PC-9 (cell line): ENCODE measurements at regions not wholly inside any gene's neighbourhood (a gene's known extent, or its start where the extent isn't known, plus 50 kb on each side); places are given as distances from the start of the nearest gene placed in this dataset.

Source experiments
- CTCF ChIP-seq: fragments of 200-600 bp; sonication (generic); conservative IDR thresholded peaks from 2 replicates; pipeline ENCODE4 v1.6.1; 2017; ENCODE audit warnings: mixed run types, antibody characterized with exemption, mild to moderate bottlenecking, moderate library complexity
- EZH2 ChIP-seq: fragments of 200-600 bp; sonication (generic); IDR thresholded peaks from 2 replicates; pipeline ENCODE4 v1.8.0; 2017; ENCODE audit warnings: antibody characterized with exemption, low read depth

GRCh38 chr20:60283281-60283680 is 325.1 kb downstream of the CDH26 start:
- TF ChIP-seq CTCF = no peak
- no peak for TF ChIP-seq EZH2
